ENCODE measurements at regions not wholly inside any gene's neighbourhood (a gene's known extent, or its start where the extent isn't known, plus 50 kb on each side); places are given as distances from the start of the nearest gene placed in this dataset.
"Not testable (repeated sequence)": the region's sequence is repeated elsewhere in the genome, so short reads cannot be mapped to it uniquely, and the experiment has no call there.

DNA sequence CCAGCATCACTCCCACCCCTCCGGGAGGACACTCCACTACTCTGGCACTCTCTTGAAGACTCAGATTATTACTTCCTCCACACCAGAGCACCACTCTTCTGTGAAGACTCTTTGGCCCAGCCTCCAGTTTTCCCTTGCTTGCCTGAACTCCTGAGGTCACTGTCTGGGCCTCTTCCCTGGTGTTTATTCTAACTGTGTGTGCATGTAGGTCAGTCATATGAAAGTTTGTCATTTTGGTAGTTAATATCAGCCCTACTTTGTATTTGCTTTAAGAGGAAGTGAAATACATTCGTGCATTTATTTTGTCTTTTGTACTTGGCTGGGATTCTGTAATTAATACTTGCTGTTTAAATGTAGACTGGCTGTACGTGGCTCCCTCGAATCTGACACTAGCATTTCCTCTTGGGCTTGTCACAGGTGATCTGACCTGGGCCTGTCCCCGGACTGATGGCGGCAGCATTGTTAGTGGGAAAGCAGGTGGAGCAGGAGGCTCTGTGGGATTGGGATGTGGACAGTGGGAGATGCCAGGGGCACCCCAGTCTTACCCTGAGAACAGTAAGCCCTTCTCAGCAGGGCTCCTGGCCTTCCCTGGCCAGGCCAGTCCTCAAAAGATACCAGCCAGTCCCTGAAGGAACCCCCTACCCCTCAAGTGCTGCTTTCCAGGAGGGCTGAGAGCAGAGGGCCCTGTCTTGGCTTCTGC lies 350.5 kb downstream of the CDC5L start:
- DNase-seq (ENCODE audit: low spot score): no peak
- intact Hi-C loops (cut with micrococcal nuclease): no loop called here
- no peaks in the 10 kb centered on the region for H3K36me3 Mint-ChIP-seq (ENCODE audit: low read depth)
- no peaks in the 10 kb centered on the region for H3K9me3 Mint-ChIP-seq
- no peak overlapping the region for H3K4me3 Mint-ChIP-seq
- H3K27ac Mint-ChIP-seq: no peak overlapping the region
- no peaks in the 10 kb centered on the region for H3K27me3 Mint-ChIP-seq (ENCODE audit: insufficient read depth)
- H3K4me1 Mint-ChIP-seq (ENCODE audit: low read depth): peaks cover 5% of the 10 kb centered on the region

DNA sequence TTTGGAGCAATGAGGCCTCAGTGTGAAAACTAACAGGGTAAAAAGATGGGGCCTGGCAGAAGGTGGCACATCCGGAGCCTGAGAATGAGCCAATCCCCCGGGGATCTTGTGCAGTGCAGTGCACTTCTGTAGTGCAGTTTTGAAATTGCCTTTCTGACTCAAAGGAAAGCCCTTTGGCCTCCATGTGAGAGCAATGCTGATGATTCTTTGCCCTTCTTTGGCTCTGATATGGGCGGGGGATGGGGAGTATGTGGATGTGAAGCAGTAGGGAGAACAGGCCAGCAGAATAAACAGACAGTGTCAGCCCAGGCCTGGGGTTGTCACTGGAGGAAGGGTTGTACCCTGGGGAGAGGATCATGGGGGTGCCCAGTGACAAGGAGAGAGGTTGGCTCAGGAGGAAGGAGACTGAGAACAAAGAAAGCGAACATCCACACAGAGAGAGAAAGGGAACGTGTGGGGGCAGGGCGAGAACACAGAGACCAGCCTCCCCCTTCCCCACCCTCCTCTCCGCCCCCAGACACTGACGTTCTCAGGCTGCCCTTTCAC lies 351.2 kb downstream of the CDC5L start:
- H3K36me3 Mint-ChIP-seq (ENCODE audit: low read depth): no peaks in the 10 kb centered on the region
- DNase-seq (ENCODE audit: low spot score): no peak
- H3K27me3 Mint-ChIP-seq (ENCODE audit: insufficient read depth): no peaks in the 10 kb centered on the region
- H3K4me3 Mint-ChIP-seq: no peak overlapping the region
- no peaks in the 10 kb centered on the region for H3K9me3 Mint-ChIP-seq
- intact Hi-C loops (cut with micrococcal nuclease): no loop called here
- H3K27ac Mint-ChIP-seq: no peak overlapping the region
- peaks cover 5% of the 10 kb centered on the region for H3K4me1 Mint-ChIP-seq (ENCODE audit: low read depth)

DNA sequence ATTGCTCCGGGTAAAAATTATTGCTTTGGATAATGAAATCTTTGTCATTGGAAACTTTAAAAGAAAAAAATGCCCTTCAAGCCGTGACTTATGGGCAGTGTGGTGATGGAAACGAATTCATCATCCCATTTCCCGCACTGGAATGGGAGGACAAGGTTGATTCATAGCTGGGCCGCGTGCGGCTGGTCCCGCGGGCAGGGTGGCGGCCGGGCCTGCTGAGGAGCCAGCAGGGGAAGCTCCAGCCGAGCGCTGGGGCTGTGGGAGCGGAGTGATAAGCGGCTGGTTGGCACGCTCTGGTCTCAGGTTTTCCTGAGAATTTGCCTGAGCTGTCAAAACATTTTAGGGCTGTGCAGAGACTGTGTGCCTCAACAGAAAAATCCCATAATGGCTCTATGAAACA lies 351.7 kb downstream of the CDC5L start:
- Mint-ChIP-seq H3K27ac (no peak overlapping the region), H3K27me3 (ENCODE audit: insufficient read depth) (no peaks in the 10 kb centered on the region), H3K4me3 (no peak overlapping the region), H3K36me3 (ENCODE audit: low read depth) (no peaks in the 10 kb centered on the region), H3K4me1 (ENCODE audit: low read depth) (peaks cover 5% of the 10 kb centered on the region), H3K9me3 (no peaks in the 10 kb centered on the region)
- intact Hi-C loops (cut with micrococcal nuclease): no loop called here
- no peak for DNase-seq (ENCODE audit: low spot score)

DNA sequence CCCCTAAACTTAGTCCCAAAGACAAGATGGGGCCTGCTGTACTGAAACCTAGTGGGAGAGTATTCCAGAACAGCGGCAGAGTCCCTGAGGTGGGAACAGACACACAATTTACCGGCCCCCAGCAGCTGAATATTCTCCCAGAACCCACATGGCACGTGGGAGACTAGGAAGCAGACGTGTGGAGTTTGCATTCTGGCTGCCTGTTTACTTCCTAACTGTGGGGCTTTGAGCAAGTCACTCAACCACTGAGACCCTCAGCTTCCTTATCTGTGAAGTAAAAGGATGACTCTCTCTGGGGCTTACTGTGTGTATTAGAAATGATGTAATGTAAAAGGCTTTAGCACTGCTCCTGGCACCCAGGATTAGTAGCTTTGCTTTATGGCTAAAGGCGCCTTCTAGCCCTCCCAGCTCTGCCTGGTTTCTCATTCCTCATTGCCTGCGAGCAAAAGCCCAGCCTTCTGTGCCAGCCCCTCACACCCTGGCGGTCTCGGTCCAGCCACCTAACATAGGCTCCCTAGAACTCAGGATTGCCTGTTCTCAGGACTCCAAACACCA lies 353.1 kb downstream of the CDC5L start:
- DNase-seq (ENCODE audit: low spot score): no peak
- Mint-ChIP-seq H3K36me3 (ENCODE audit: low read depth) (no peaks in the 10 kb centered on the region), H3K4me3 (no peak overlapping the region), H3K9me3 (no peaks in the 10 kb centered on the region), H3K27me3 (ENCODE audit: insufficient read depth) (no peaks in the 10 kb centered on the region), H3K4me1 (ENCODE audit: low read depth) (no peaks in the 10 kb centered on the region), H3K27ac (no peak overlapping the region)
- intact Hi-C loops (cut with micrococcal nuclease): no loop called here

DNA sequence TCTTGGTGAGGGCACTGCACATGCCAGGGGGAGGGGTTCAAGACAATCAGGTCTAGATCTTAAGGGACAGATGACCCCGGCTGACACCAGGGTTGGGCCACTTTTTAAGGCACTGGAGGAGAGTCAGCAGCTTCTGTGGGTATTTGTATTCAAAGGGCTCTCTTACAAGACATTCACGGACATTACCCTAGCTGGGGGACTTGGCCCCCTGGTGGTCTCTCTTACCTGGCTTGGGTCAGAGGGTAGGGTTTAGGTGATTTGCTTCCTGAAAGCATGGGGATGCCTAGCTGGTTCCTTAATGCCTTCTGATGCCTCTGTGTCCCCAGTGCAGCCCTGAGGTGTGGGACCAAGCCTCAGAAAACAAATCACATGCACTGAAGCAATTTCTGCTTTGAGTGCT lies 354.7 kb downstream of the CDC5L start:
- no peaks in the 10 kb centered on the region for H3K27me3 Mint-ChIP-seq (ENCODE audit: insufficient read depth)

DNA sequence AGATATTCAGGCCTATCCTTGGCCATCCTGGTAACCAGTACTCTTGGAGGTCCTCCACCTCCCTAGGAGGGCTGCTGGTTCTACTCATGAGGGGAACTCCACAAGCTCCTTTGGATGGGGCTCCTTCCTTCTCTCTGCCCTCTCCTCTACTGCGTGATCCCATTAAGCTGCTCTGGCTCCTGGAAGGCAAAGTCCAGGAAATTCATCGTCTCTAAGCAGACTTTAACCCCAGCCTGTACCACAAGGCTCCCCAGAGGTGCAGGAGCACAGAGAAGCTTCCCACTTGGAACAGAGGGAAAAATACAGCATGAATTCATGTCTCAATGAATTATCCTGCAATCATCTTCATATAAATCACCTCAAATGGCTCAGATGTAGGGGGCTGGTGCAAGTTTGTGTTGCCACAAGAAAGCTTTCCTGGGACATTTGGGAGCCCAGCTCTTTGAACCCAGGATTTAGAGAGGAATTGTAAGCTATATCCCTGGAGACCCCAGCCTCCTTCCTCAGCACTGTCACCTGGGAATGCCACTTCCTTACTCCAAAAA lies 355.4 kb downstream of the CDC5L start:
- Mint-ChIP-seq H3K27ac (no peak overlapping the region), H3K4me3 (no peak overlapping the region), H3K4me1 (ENCODE audit: low read depth) (no peaks in the 10 kb centered on the region), H3K36me3 (ENCODE audit: low read depth) (no peaks in the 10 kb centered on the region), H3K27me3 (ENCODE audit: insufficient read depth) (no peaks in the 10 kb centered on the region), H3K9me3 (no peaks in the 10 kb centered on the region)
- intact Hi-C loops (cut with micrococcal nuclease): no loop called here
- no peak for DNase-seq (ENCODE audit: low spot score)

More for the DNA sequence above, 354.7 kb downstream of the CDC5L start:
- H3K9me3 Mint-ChIP-seq: no peaks in the 10 kb centered on the region
- H3K4me1 Mint-ChIP-seq (ENCODE audit: low read depth): no peaks in the 10 kb centered on the region
- DNase-seq (ENCODE audit: low spot score): no peak
- H3K4me3 Mint-ChIP-seq: no peak overlapping the region
- H3K36me3 Mint-ChIP-seq (ENCODE audit: low read depth): no peaks in the 10 kb centered on the region
- H3K27ac Mint-ChIP-seq: no peak overlapping the region
- intact Hi-C loops (cut with micrococcal nuclease): no loop called here

DNA sequence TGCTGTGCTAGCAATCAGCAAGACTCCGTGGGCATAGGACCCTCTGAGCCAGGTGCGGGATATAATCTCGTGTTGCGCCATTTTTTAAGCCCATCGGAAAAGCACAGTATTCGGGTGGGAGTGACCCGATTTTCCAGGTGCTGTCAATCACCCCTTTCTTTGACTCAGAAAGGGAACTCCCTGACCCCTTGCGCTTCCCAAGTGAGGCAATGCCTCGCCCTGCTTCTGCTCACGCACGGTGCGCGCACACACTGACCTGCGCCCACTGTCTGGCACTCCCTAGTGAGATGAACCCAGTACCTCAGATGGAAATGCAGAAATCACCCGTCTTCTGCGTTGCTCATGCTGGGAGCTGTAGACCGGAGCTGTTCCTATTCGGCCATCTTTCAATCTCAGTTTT lies 372.6 kb downstream of the CDC5L start:
- H3K4me3 Mint-ChIP-seq; H3K36me3 Mint-ChIP-seq (ENCODE audit: low read depth); H3K27ac Mint-ChIP-seq; intact Hi-C loops (cut with micrococcal nuclease); H3K4me1 Mint-ChIP-seq (ENCODE audit: low read depth); DNase-seq (ENCODE audit: low spot score); H3K27me3 Mint-ChIP-seq (ENCODE audit: insufficient read depth): not testable (repeated sequence)
- H3K9me3 Mint-ChIP-seq: peaks cover 24% of the 10 kb centered on the region

DNA sequence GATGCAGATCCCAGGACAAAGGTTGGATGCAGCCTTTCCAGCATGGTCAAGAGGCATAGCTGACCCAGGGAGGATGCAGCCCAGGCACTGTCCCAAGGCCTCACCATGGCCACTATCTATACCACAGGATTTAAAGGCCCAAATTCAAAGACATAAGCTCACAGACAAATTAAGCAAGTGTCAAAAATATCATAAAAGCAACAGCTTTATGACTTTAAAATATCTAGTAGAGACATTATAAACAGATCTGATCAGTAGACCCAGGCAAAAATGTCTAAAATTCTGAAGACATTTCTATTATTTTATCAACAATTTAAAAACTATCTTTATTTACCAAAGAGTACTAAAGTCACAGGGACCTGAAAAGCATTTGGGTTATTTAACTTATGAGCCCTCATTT lies 373.5 kb downstream of the CDC5L start:
- no peak for DNase-seq (ENCODE audit: low spot score)
- Mint-ChIP-seq H3K27me3 (ENCODE audit: insufficient read depth) (no peaks in the 10 kb centered on the region), H3K4me1 (ENCODE audit: low read depth) (no peaks in the 10 kb centered on the region), H3K36me3 (ENCODE audit: low read depth) (no peaks in the 10 kb centered on the region), H3K27ac (no peak overlapping the region), H3K9me3 (peaks cover 24% of the 10 kb centered on the region), H3K4me3 (no peak overlapping the region)
- intact Hi-C loops (cut with micrococcal nuclease): no loop called here

DNA sequence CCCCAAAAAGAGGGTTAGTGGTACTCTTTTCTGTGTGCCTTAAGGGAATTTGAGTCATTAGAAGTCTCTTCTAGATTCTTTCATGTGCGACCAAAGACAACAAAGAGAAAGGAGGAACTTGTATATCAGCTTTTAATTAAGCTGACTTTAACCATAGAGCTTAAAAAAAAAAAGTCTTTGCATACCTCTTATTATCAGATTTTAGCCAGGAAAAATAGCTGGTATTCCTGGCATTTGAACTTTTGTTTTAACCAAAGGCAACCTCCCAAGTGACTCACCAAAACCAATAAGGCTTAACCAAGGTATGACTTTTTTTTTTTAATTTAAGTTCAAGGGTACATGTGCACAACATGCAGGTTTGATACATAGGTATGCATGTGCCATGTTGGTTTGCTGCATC lies 375.0 kb downstream of the CDC5L start:
- H3K4me1 Mint-ChIP-seq (ENCODE audit: low read depth): no peaks in the 10 kb centered on the region

DNA sequence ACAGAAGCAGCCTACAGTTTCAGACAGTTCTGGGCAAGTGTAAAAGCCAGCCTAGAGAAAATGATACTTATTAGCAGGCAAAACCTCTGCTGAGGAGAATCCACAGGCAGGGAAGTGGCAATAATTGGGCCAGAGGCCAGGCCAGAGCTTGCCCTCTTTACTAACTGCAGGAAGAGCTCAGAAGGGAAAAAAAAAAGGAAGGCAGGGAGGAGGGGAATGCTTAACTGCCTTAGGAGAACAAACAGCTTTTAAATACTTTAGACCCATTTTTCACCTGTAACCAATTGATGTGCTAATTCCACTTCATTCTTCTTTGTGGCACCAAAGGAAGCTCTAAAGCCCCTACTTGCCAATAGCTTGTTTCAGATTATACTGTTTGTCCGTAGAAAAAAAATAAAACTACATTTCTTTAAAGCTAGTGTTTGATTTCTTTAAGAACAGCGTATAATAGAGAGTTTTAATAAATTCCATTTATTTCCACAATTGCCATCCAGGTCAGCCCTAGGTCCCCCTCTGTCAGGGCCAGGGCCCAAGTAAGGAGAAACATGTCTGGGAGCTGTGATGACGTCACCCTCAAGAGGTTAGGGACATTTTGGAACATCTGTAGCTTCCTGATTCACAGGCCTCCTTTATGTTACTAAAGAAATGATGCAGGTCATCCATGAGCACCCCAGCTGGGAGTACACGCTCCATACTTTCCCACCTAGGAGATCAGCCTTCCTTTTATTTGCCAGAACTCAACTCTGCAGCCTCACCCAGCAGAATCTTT lies 384.3 kb downstream of the CDC5L start:
- Mint-ChIP-seq H3K4me1 (ENCODE audit: low read depth) (no peaks in the 10 kb centered on the region), H3K4me3 (no peak overlapping the region), H3K36me3 (ENCODE audit: low read depth) (no peaks in the 10 kb centered on the region), H3K27me3 (ENCODE audit: insufficient read depth) (peaks cover 2% of the 10 kb centered on the region), H3K9me3 (peaks cover 17% of the 10 kb centered on the region), H3K27ac (no peak overlapping the region)
- DNase-seq (ENCODE audit: low spot score): no peak
- intact Hi-C loops (cut with micrococcal nuclease): no loop called here

More for the DNA sequence above, 375.0 kb downstream of the CDC5L start:
- Mint-ChIP-seq H3K4me3 (no peak overlapping the region), H3K27ac (no peak overlapping the region), H3K9me3 (peaks cover 24% of the 10 kb centered on the region), H3K27me3 (ENCODE audit: insufficient read depth) (no peaks in the 10 kb centered on the region), H3K36me3 (ENCODE audit: low read depth) (no peaks in the 10 kb centered on the region)
- intact Hi-C loops (cut with micrococcal nuclease): no loop called here
- no peak for DNase-seq (ENCODE audit: low spot score)

DNA sequence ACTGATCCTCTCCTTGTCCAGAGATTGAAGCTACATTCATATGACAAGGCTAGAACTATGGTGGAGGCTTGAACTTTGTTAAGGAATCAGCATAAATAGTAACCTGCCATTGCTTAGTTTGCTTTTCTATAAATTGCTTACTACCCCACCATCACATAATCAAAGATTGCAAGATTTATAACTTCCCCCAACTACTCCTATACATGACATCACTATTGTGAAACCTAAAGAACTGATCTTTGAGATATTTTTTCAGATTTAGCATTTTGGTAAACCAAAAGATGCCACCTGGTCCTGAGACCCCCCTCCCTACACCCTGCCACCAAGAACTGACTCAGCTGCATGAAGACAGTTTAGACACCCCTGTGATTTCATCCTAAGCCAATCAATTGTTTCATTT lies 385.3 kb downstream of the CDC5L start:
- intact Hi-C loops (cut with micrococcal nuclease): no loop called here
- no peak for DNase-seq (ENCODE audit: low spot score)
- Mint-ChIP-seq H3K27ac (no peak overlapping the region), H3K4me3 (no peak overlapping the region), H3K27me3 (ENCODE audit: insufficient read depth) (peaks cover 2% of the 10 kb centered on the region), H3K9me3 (peaks cover 17% of the 10 kb centered on the region), H3K36me3 (ENCODE audit: low read depth) (no peaks in the 10 kb centered on the region), H3K4me1 (ENCODE audit: low read depth) (no peaks in the 10 kb centered on the region)

DNA sequence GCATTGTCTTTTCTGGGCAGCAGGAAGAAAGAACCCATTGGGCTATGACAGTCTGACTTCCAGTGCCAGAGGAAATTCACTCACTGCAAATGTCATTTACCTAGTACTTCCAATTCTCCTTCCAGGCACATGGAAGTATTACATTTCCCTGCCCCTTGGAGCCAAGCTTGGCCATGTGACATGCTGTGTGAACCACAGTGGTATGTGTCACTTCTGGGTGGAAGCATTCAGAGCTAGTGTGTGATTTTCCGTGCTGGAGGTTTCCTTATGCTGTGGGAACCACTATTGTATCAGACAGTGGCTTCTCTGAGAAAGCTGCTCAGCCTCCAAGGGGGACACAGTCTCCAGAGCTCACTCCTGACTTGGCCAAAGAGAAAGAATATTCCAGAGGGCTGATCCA lies 387.6 kb downstream of the CDC5L start:
- no peak for DNase-seq (ENCODE audit: low spot score)
- H3K4me3 Mint-ChIP-seq: no peak overlapping the region
- H3K9me3 Mint-ChIP-seq: peaks cover 14% of the 10 kb centered on the region
- H3K36me3 Mint-ChIP-seq (ENCODE audit: low read depth): no peaks in the 10 kb centered on the region
- intact Hi-C loops (cut with micrococcal nuclease): no loop called here
- H3K4me1 Mint-ChIP-seq (ENCODE audit: low read depth): no peaks in the 10 kb centered on the region
- peaks cover 2% of the 10 kb centered on the region for H3K27me3 Mint-ChIP-seq (ENCODE audit: insufficient read depth)
- no peak overlapping the region for H3K27ac Mint-ChIP-seq

DNA sequence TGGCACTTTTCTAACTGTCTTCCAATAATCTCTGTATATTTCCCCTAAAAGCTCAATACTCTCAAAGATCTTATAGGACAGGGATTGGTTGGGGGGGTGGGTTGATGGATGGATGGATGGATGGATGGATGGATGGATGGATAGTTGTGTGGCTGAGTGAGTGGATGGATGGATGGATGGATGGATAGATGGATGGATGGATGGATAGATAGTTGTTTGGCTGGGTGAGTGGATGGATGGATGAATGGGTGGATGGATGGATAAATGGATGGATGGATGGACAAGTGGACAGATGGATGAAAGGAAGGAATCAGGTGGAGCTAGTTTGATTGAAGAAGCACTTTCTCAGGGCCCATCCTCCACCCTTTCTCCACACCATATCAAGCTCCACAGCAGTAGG lies 388.8 kb downstream of the CDC5L start:
- intact Hi-C loops (cut with micrococcal nuclease): no loop called here
- Mint-ChIP-seq H3K36me3 (ENCODE audit: low read depth) (no peaks in the 10 kb centered on the region), H3K4me1 (ENCODE audit: low read depth) (no peaks in the 10 kb centered on the region), H3K9me3 (peaks cover 14% of the 10 kb centered on the region), H3K4me3 (no peak overlapping the region), H3K27me3 (ENCODE audit: insufficient read depth) (peaks cover 2% of the 10 kb centered on the region), H3K27ac (no peak overlapping the region)
- no peak for DNase-seq (ENCODE audit: low spot score)
